ENCODE measurements at regions not wholly inside any gene's neighbourhood (a gene's known extent, or its start where the extent isn't known, plus 50 kb on each side); places are given as distances from the start of the nearest gene placed in this dataset.
"Not testable (repeated sequence)": the region's sequence is repeated elsewhere in the genome, so short reads cannot be mapped to it uniquely, and the experiment has no call there.

GRCh38 chr2:34549710-34550345 is 950.7 kb upstream of the FAM98A start:
- no peak for DNase-seq

GRCh38 chr2:34547900-34548299 is 948.8 kb upstream of the FAM98A start:
- no peak for DNase-seq

GRCh38 chr2:34547340-34547739 is 948.2 kb upstream of the FAM98A start:
- DNase-seq: no peak

- no peak for DNase-seq
Measured at GRCh38 chr2:34545486-34546136, 946.5 kb upstream of the FAM98A start.

- no peak for DNase-seq
Measured at GRCh38 chr2:34534761-34535160, 935.7 kb upstream of the FAM98A start.

GRCh38 chr2:34534341-34534740 is 935.2 kb upstream of the FAM98A start:
- DNase-seq: no peak

GRCh38 chr2:34533585-34534183 is 934.6 kb upstream of the FAM98A start:
- DNase-seq: no peak

GRCh38 chr2:34529965-34530364 is 930.9 kb upstream of the FAM98A start:
- DNase-seq: no peak

GRCh38 chr2:34523958-34524514 is 924.9 kb upstream of the FAM98A start:
- DNase-seq: no peak

- no peak for DNase-seq
Measured at GRCh38 chr2:34519659-34520058, 920.6 kb upstream of the FAM98A start.

GRCh38 chr2:34498561-34498960 is 899.5 kb upstream of the FAM98A start:
- no peak for DNase-seq

- not testable (repeated sequence) for DNase-seq
Measured at GRCh38 chr2:34494192-34494591, 895.1 kb upstream of the FAM98A start.

GRCh38 chr2:34492561-34493455 is 893.7 kb upstream of the FAM98A start:
- DNase-seq: no peak

GRCh38 chr2:34486965-34487364 is 887.9 kb upstream of the FAM98A start:
- DNase-seq: no peak

- no peak for DNase-seq
Measured at GRCh38 chr2:34481542-34481941, 882.4 kb upstream of the FAM98A start.

GRCh38 chr2:34480366-34480765 is 881.3 kb upstream of the FAM98A start:
- DNase-seq: no peak

- DNase-seq: no peak
Measured at GRCh38 chr2:34475156-34475555, 876.1 kb upstream of the FAM98A start.

GRCh38 chr2:34474646-34475045 is 875.5 kb upstream of the FAM98A start:
- no peak for DNase-seq

- DNase-seq: no peak
Measured at GRCh38 chr2:34447097-34447496, 848.0 kb upstream of the FAM98A start.

GRCh38 chr2:34423301-34423700 is 824.2 kb upstream of the FAM98A start:
- no peak for DNase-seq

- no peak for DNase-seq
Measured at GRCh38 chr2:34419856-34420255, 820.8 kb upstream of the FAM98A start.

GRCh38 chr2:34416856-34417255 is 817.8 kb upstream of the FAM98A start:
- peak in 1 of 3 donors; percentile 2 for DNase-seq

All from muscle of back (tissue), 3 donors.